ENCODE measurements at regions not wholly inside any gene's neighbourhood (a gene's known extent, or its start where the extent isn't known, plus 50 kb on each side); places are given as distances from the start of the nearest gene placed in this dataset.

GRCh38 chr7:4445777-4446176 lies 236.3 kb upstream of the FOXK1 start:
- H3K4me1 ChIP-seq, result no peaks in the 10 kb centered on the region
- H3K9me3 ChIP-seq, result no peaks in the 10 kb centered on the region
- no peaks in the 10 kb centered on the region for H3K36me3 ChIP-seq
- H3K27ac ChIP-seq, result no peak overlapping the region
- no peak for DNase-seq (ENCODE audit: low spot score in 2 of 2)
- WGBS, 2 donors, result 93 to 95% methylated on average over 2 of the region's 2 CpGs
- no peak overlapping the region for H3K4me3 ChIP-seq
- TF ChIP-seq EP300 (IDR thresholded peaks at IDR 0.05), result no peak
- TF ChIP-seq CTCF (IDR thresholded peaks at IDR 0.05), result no peak
- no peak for TF ChIP-seq POLR2A (IDR thresholded peaks at IDR 0.05)
- no peaks in the 10 kb centered on the region for H3K27me3 ChIP-seq

GRCh38 chr7:4449263-4449662 lies 232.8 kb upstream of the FOXK1 start:
- Histone ChIP-seq H3K4me1 (no peaks in the 10 kb centered on the region), H3K36me3 (no peaks in the 10 kb centered on the region), H3K27me3 (no peaks in the 10 kb centered on the region), H3K4me3 (no peak overlapping the region), H3K27ac (no peak overlapping the region), H3K9me3 (no peaks in the 10 kb centered on the region)
- WGBS, 2 donors, result 92 to 94% methylated on average over 10 of the region's 10 CpGs
- TF ChIP-seq CTCF (IDR thresholded peaks at IDR 0.05) (no peak), POLR2A (IDR thresholded peaks at IDR 0.05) (no peak), EP300 (IDR thresholded peaks at IDR 0.05) (no peak)
- DNase-seq (ENCODE audit: low spot score in 2 of 2), result no peak

GRCh38 chr7:4450483-4450882 lies 231.6 kb upstream of the FOXK1 start:
- no peak for DNase-seq (ENCODE audit: low spot score in 2 of 2)
- 93 to 96% methylated on average over 2 of the region's 2 CpGs for whole genome bisulfite sequencing, 2 donors
- H3K9me3 ChIP-seq, result no peaks in the 10 kb centered on the region
- H3K36me3 ChIP-seq, result no peaks in the 10 kb centered on the region
- TF ChIP-seq CTCF (IDR thresholded peaks at IDR 0.05), result no peak
- no peak for TF ChIP-seq POLR2A (IDR thresholded peaks at IDR 0.05)
- TF ChIP-seq EP300 (IDR thresholded peaks at IDR 0.05), result no peak
- no peaks in the 10 kb centered on the region for H3K4me1 ChIP-seq
- no peak overlapping the region for H3K27ac ChIP-seq
- H3K4me3 ChIP-seq, result no peak overlapping the region
- H3K27me3 ChIP-seq, result no peaks in the 10 kb centered on the region

GRCh38 chr7:4460597-4460996 lies 221.5 kb upstream of the FOXK1 start:
- Histone ChIP-seq H3K4me1 (peaks cover 0 to 14% (median 0%) of the 10 kb centered on the region in 4 donors), H3K27me3 (no peaks in the 10 kb centered on the region), H3K9me3 (no peaks in the 10 kb centered on the region), H3K27ac (no peak overlapping the region), H3K4me3 (no peak overlapping the region), H3K36me3 (no peaks in the 10 kb centered on the region)
- TF ChIP-seq EP300 (IDR thresholded peaks at IDR 0.05) (no peak), POLR2A (IDR thresholded peaks at IDR 0.05) (no peak), CTCF (IDR thresholded peaks at IDR 0.05) (no peak)
- WGBS, 2 donors, result 91 to 97% methylated on average over 2 of the region's 2 CpGs
- no peak for DNase-seq (ENCODE audit: low spot score in 2 of 2)

- DNase-seq (ENCODE audit: low spot score in 2 of 2), result no peak
- Histone ChIP-seq H3K4me1 (peaks cover 0 to 14% (median 0%) of the 10 kb centered on the region in 4 donors), H3K9me3 (no peaks in the 10 kb centered on the region), H3K36me3 (no peaks in the 10 kb centered on the region), H3K4me3 (no peak overlapping the region), H3K27me3 (no peaks in the 10 kb centered on the region), H3K27ac (no peak overlapping the region)
- WGBS, 2 donors, result 64 to 71% methylated on average over 8 of the region's 8 CpGs
- no peak for TF ChIP-seq POLR2A (IDR thresholded peaks at IDR 0.05)
- no peak for TF ChIP-seq EP300 (IDR thresholded peaks at IDR 0.05)
- TF ChIP-seq CTCF (IDR thresholded peaks at IDR 0.05), result no peak
Observed at GRCh38 chr7:4461531-4461930, 220.6 kb upstream of the FOXK1 start.

Measured in tibial nerve (tissue), 4 donors.